HEK293 (cell line): ENCODE measurements at regions not wholly inside any gene's neighbourhood (a gene's known extent, or its start where the extent isn't known, plus 50 kb on each side); places are given as distances from the start of the nearest gene placed in this dataset.

Source experiments
- CTCF ChIA-PET: fragments of 350-600 bp; formaldehyde crosslinking; extraction: SDS; loops from one replicate; lab custom pipeline; 2021; ENCODE audit warnings: antibody characterized with exemption; lab: Yijun Ruan, JAX
- POLR2A ChIA-PET: fragments of 300-600 bp; formaldehyde crosslinking; extraction: SDS; loops from one replicate; lab custom pipeline; 2020; ENCODE audit warnings: antibody characterized with exemption, inconsistent platforms; lab: Yijun Ruan, JAX
- H3K27ac ChIP-seq: fragments of 200-500 bp; sonication (Bioruptor generic); 2 replicates; pipeline ENCODE4 v1.5.1; 2014; ENCODE audit warnings: low read depth, low read length, control low read depth, inconsistent platforms; ENCODE audit errors: extremely low read depth
- H3K36me3 ChIP-seq, 2 experiments: fragments of 200-500 bp in 1 of 2; sonication (Bioruptor generic) in 1 of 2; 1 replicate in 1 of 2; 2 replicates in 1 of 2; pipeline ENCODE4 v1.5.1; 2014 to 2017; ENCODE audit warnings: inconsistent platforms in 2 of 2, low read length in 2 of 2; ENCODE audit not compliant: control insufficient read depth in 2 of 2, insufficient read depth in 1 of 2
- H3K4me1 ChIP-seq: fragments of 200-500 bp; sonication (Bioruptor generic); 2 replicates; pipeline ENCODE4 v1.5.1; 2014; ENCODE audit warnings: mild to moderate bottlenecking, low read length, inconsistent platforms; ENCODE audit not compliant: control insufficient read depth, insufficient read depth
- H3K4me3 ChIP-seq: 2 replicates; pipeline ENCODE4 v1.5.1; 2011; ENCODE audit warnings: low read depth, mild to moderate bottlenecking, control low read depth, low read length, moderate library complexity
- H3K9me3 ChIP-seq: fragments of 200-500 bp; sonication (Bioruptor generic); 2 replicates; pipeline ENCODE4 v1.5.1; 2014; ENCODE audit warnings: low read depth, low read length, inconsistent platforms; ENCODE audit not compliant: control insufficient read depth, insufficient read depth
- ATF2 ChIP-seq: fragments of 450-650 bp; formaldehyde crosslinking; IDR thresholded peaks from 2 replicates; pipeline ENCODE4 v1.5.1; 2016; ENCODE audit warnings: missing biosample characterization, missing genetic modification characterization, low read depth
- GLIS1 ChIP-seq: fragments of 450-650 bp; formaldehyde crosslinking; IDR thresholded peaks from 2 replicates; pipeline ENCODE4 v1.5.1; 2016; ENCODE audit warnings: missing biosample characterization, missing genetic modification characterization
- HIC1 ChIP-seq: fragments of 450-650 bp; formaldehyde crosslinking; IDR thresholded peaks from 2 replicates; pipeline ENCODE4 v1.5.1; 2016; ENCODE audit warnings: missing biosample characterization, missing genetic modification characterization
- HOXA7 ChIP-seq: sonication (generic); formaldehyde crosslinking; IDR thresholded peaks from 2 replicates; pipeline ENCODE4 v1.8.1; 2022; ENCODE audit warnings: missing genetic modification reagents, borderline replicate concordance
- IKZF3 ChIP-seq: fragments of 450-650 bp; IDR thresholded peaks from 2 replicates; pipeline ENCODE4 v1.5.0; 2018; ENCODE audit warnings: missing biosample characterization, mild to moderate bottlenecking, missing genetic modification characterization, moderate library complexity
- MEIS1 ChIP-seq: sonication (generic); formaldehyde crosslinking; IDR thresholded peaks from 2 replicates; pipeline ENCODE4 v1.8.1; 2022; ENCODE audit warnings: missing genetic modification reagents, mild to moderate bottlenecking, borderline replicate concordance
- SCRT2 ChIP-seq: fragments of 450-650 bp; formaldehyde crosslinking; IDR thresholded peaks from 2 replicates; pipeline ENCODE4 v1.5.1; 2016; ENCODE audit warnings: missing biosample characterization, missing genetic modification characterization
- TRIM28 ChIP-seq: IDR thresholded peaks from 2 replicates; pipeline ENCODE4 v1.6.1; 2011; ENCODE audit warnings: low read length, control low read depth, borderline replicate concordance
- YY1 ChIP-seq: fragments of 450-650 bp; formaldehyde crosslinking; IDR thresholded peaks from 2 replicates; pipeline ENCODE4 v1.5.1; 2018; ENCODE audit warnings: missing biosample characterization, missing genetic modification characterization
- ZBTB20 ChIP-seq: fragments of 450-650 bp; formaldehyde crosslinking; IDR thresholded peaks from 2 replicates; pipeline ENCODE4 v1.5.1; 2016; ENCODE audit warnings: missing biosample characterization, missing genetic modification characterization
- ZEB2 ChIP-seq: fragments of 450-650 bp; formaldehyde crosslinking; IDR thresholded peaks from 2 replicates; pipeline ENCODE4 v1.5.1; 2016; ENCODE audit warnings: missing biosample characterization, missing genetic modification characterization
- ZNF10 ChIP-seq: fragments of 450-650 bp; formaldehyde crosslinking; IDR thresholded peaks from 2 replicates; pipeline ENCODE4 v1.5.1; 2017; ENCODE audit warnings: missing biosample characterization, missing genetic modification characterization
- ZNF114 ChIP-seq: fragments of 450-650 bp; formaldehyde crosslinking; IDR thresholded peaks from 2 replicates; pipeline ENCODE4 v1.5.0; 2017; ENCODE audit warnings: missing biosample characterization, missing genetic modification characterization
- ZNF211 ChIP-seq: fragments of 450-650 bp; formaldehyde crosslinking; IDR thresholded peaks from 2 replicates; pipeline ENCODE4 v1.5.1; 2016; ENCODE audit warnings: low read depth, missing biosample characterization, missing genetic modification characterization
- ZNF248 ChIP-seq: fragments of 450-650 bp; formaldehyde crosslinking; IDR thresholded peaks from 2 replicates; pipeline ENCODE4 v1.5.1; 2017; ENCODE audit warnings: missing biosample characterization, missing genetic modification characterization
- ZNF266 ChIP-seq: fragments of 450-650 bp; formaldehyde crosslinking; IDR thresholded peaks from 2 replicates; pipeline ENCODE4 v1.5.1; 2016; ENCODE audit warnings: missing biosample characterization, missing genetic modification characterization, low read depth
- ZNF274 ChIP-seq, 2 experiments: fragments of 200-500 bp in 1 of 2; fragments of 450-650 bp in 1 of 2; sonication (Bioruptor generic) in 1 of 2; formaldehyde crosslinking in 1 of 2; IDR thresholded peaks; 2 replicates each; pipeline versions ENCODE4 v1.5.1 to v1.6.1; 2014 to 2016; ENCODE audit warnings: borderline replicate concordance in 1 of 2, inconsistent platforms in 1 of 2, low read length in 1 of 2, missing biosample characterization in 1 of 2, missing genetic modification characterization in 1 of 2
- ZNF324 ChIP-seq: fragments of 450-650 bp; formaldehyde crosslinking; IDR thresholded peaks from 2 replicates; pipeline ENCODE4 v1.5.1; 2016; ENCODE audit warnings: missing biosample characterization, missing genetic modification characterization
- ZNF426 ChIP-seq: fragments of 450-650 bp; formaldehyde crosslinking; IDR thresholded peaks from 2 replicates; pipeline ENCODE4 v1.5.1; 2017; ENCODE audit warnings: missing biosample characterization, missing genetic modification characterization, mild to moderate bottlenecking, inconsistent platforms, moderate library complexity
- ZNF518A ChIP-seq: fragments of 450-650 bp; formaldehyde crosslinking; conservative IDR thresholded peaks from 2 replicates; pipeline ENCODE4 v1.5.1; 2016; ENCODE audit warnings: low read depth, missing biosample characterization, missing genetic modification characterization
- ZNF521 ChIP-seq: fragments of 450-650 bp; formaldehyde crosslinking; IDR thresholded peaks from 2 replicates; pipeline ENCODE4 v1.5.1; 2017; ENCODE audit warnings: missing biosample characterization, mild to moderate bottlenecking, missing genetic modification characterization
- ZNF658 ChIP-seq: fragments of 450-650 bp; formaldehyde crosslinking; IDR thresholded peaks from 2 replicates; pipeline ENCODE4; 2016; ENCODE audit warnings: missing biosample characterization, missing genetic modification characterization
- ZNF701 ChIP-seq: fragments of 450-650 bp; formaldehyde crosslinking; IDR thresholded peaks from 2 replicates; pipeline ENCODE4 v1.5.1; 2016; ENCODE audit warnings: missing biosample characterization, missing genetic modification characterization
- ZNF704 ChIP-seq: fragments of 450-650 bp; formaldehyde crosslinking; IDR thresholded peaks from 2 replicates; pipeline ENCODE4 v1.5.1; 2016; ENCODE audit warnings: missing biosample characterization, missing genetic modification characterization
- ZNF792 ChIP-seq: fragments of 450-650 bp; formaldehyde crosslinking; IDR thresholded peaks from 2 replicates; pipeline ENCODE4 v1.5.1; 2016; ENCODE audit warnings: missing biosample characterization, missing genetic modification characterization

GRCh38 chr6:16818992-16819626, 57.8 kb upstream of the ATXN1 start:
- Histone ChIP-seq H3K4me3 (no peak overlapping the region), H3K27ac (no peak overlapping the region), H3K9me3 (no peaks in the 10 kb centered on the region), H3K36me3 (no peaks in the 10 kb centered on the region), H3K4me1 (peaks cover 6% of the 10 kb centered on the region; the same call in 1 of the 2 replicates)
- POLR2A ChIA-PET = no interaction called here
- no peak for TF ChIP-seq ZNF10 (tag by site-specific recombination)
- TF ChIP-seq ZNF114 (tag by site-specific recombination) = no peak
- no peak for TF ChIP-seq ZNF521 (tag by site-specific recombination)
- no peak for TF ChIP-seq ZNF324
- no peak for TF ChIP-seq ZNF211 (tag by site-specific recombination)
- TF ChIP-seq ZNF426 = no peak
- TF ChIP-seq ZBTB20 = no peak
- TF ChIP-seq HIC1 (tag by site-specific recombination) = no peak
- no peak for TF ChIP-seq ZNF266
- TF ChIP-seq GLIS1 (tag by site-specific recombination) = no peak
- no peak for TF ChIP-seq ATF2
- no peak for TF ChIP-seq ZNF701 (tag by site-specific recombination)
- no peak for TF ChIP-seq ZNF274 (IDR thresholded peaks at IDR 0.05; ENCODE audit: low read length)
- no peak for TF ChIP-seq ZNF274 (tag by site-specific recombination; IDR thresholded peaks at IDR 0.05; ENCODE audit: borderline replicate concordance)
- no peak for TF ChIP-seq ZNF658 (tag by site-specific recombination)
- no peak for TF ChIP-seq HOXA7 (CRISPR knock-in tag)
- no peak for TF ChIP-seq IKZF3
- TF ChIP-seq ZNF518A (tag by site-specific recombination) = no peak
- CTCF ChIA-PET = interaction anchor here (0.6 to 2.2 kb wide), 15 partner anchors 10 to 487 kb away, joined by 3 to 10 read pairs (median 4); no protein-coding TSS in a partner anchor

- H3K27ac ChIP-seq = no peak overlapping the region
- peaks cover 4% of the 10 kb centered on the region; the same call in 1 of the 2 replicates for H3K4me1 ChIP-seq
- no peaks in the 10 kb centered on the region for H3K36me3 ChIP-seq
- ChIA-PET POLR2A (no interaction called here), CTCF (interaction anchor here (0.6 to 1.8 kb wide), 8 partner anchors 11 to 1225 kb away, joined by 3 to 5 read pairs (median 4); no protein-coding TSS in a partner anchor)
- H3K9me3 ChIP-seq = no peaks in the 10 kb centered on the region
- H3K4me3 ChIP-seq = no peak overlapping the region
- TF ChIP-seq SCRT2 (tag by site-specific recombination) (no peak), IKZF3 (no peak), ZNF704 (tag by site-specific recombination) (no peak), ZNF792 (tag by site-specific recombination) (no peak), ATF2 (no peak), ZNF248 (tag by site-specific recombination) (no peak), TRIM28 (no peak), ZEB2 (tag by site-specific recombination) (no peak), YY1 (no peak), MEIS1 (no peak)
Observed at GRCh38 chr6:16817594-16817993, 56.3 kb upstream of the ATXN1 start.
